HG02973 (cell line): ENCODE measurements at regions not wholly inside any gene's neighbourhood (a gene's known extent, or its start where the extent isn't known, plus 50 kb on each side); places are given as distances from the start of the nearest gene placed in this dataset.

ENCODE experiments used
- ATAC-seq: cut with Tn5 transposase; IDR thresholded peaks from one replicate; pipeline ENCODE4 v1.9.1; 2021; ENCODE audit warnings: moderate library complexity; ENCODE audit not compliant: unreplicated experiment

- ATAC-seq, result no peak
Observed at GRCh38 chr4:162239992-162240769, 76.4 kb upstream of the FSTL5 start.

DNA sequence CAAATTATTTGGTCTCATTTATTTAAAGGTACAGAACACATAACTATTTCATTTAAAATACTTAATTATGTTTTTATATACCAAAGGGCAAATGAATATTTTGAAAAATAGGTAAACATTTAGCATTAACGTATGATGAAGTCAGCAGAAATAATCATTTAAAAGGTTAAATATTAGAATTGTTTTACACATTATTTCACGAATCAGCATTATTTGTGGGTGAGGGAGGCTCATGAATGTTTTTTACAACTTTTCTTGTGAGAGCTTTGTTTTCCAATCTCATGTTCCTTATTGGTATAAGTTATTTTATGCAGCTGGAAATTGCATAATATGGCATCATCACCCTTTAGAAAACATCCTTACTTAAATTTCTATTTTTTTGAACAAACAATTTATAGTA is 73.9 kb upstream of the FSTL5 start:
- ATAC-seq, result no peak

DNA sequence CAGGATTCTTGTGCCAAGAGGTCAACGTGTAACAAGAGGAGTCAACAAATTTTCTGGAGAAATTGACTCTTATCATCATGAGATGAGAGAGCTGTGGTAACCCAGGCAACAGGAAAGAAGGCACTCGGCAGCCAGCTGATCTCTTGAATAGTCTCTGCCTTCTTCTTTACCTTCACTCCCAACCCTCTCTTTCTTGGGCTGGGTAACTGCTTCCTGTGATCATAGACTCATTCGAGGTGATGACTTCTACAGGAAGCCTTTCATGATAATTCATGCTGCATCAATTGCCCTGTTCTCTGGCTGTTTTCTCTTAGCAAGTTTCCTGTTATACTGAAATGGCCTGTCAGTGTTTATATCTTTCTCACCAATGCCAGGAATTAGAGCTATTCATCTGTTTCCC is 70.8 kb upstream of the FSTL5 start:
- no peak for ATAC-seq

- no peak for ATAC-seq
Observed at GRCh38 chr4:162232349-162232748, 68.5 kb upstream of the FSTL5 start.

DNA sequence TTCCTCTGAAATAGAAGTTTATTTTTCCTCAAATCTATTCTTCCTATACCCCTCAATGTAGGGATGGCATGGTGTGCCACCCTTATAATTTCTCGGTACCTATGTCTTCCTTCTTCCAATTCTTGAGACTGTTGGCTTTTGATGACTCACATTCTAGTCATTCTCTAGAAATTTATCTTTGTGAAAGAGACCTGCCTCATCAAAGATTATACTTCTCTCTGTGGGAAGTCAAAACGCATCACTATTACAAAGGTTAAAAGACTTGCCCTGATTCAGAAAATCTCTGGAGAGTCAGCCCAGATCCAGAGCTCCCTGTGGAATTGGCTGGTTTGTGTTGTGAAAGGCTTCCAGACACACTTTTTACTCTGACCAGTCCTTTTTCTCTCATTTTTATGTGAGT is 65.9 kb upstream of the FSTL5 start:
- no peak for ATAC-seq

- ATAC-seq, result no peak
Observed at GRCh38 chr4:162221148-162221547, 57.3 kb upstream of the FSTL5 start.
